ENCODE measurements at regions not wholly inside any gene's neighbourhood (a gene's known extent, or its start where the extent isn't known, plus 50 kb on each side); places are given as distances from the start of the nearest gene placed in this dataset.

DNA sequence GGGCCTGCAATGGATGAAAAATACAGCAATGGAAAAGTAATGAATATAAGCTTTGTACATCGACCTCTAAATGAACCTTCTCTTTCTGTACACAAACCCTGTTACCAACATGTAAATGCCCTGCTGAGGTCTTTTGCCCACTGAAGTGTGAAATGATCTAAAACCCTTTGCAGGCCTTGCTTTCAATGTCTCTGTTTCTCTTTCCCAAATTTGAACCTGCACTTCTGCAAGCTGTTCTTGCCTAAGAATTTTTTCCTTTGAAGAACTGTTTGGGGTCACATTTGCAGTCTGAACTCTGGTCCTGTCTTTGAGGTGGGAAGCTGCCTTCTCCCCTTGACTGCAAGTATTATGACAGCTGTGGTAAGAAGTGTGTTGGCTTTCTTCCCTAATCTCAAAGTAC lies 1237.1 kb downstream of the FAM181B start:
- no peak overlapping the region for H3K9ac ChIP-seq (ENCODE audit: low read length)
- no peaks in the 10 kb centered on the region for H3K9me3 ChIP-seq (ENCODE audit: control insufficient read depth, low read depth, low read length)
- H3K36me3 ChIP-seq (ENCODE audit: control insufficient read depth, low read depth, low read length) = no peaks in the 10 kb centered on the region
- H3K27ac ChIP-seq (ENCODE audit: low read length) = no peak overlapping the region
- no peaks in the 10 kb centered on the region for H3K27me3 ChIP-seq (ENCODE audit: control insufficient read depth, insufficient read depth, low read length)
- H3K4me1 ChIP-seq (ENCODE audit: control insufficient read depth, low read depth, low read length) = peaks cover 27% of the 10 kb centered on the region
- H3K4me3 ChIP-seq (ENCODE audit: low read length) = no peak overlapping the region

- H3K4me1 ChIP-seq (ENCODE audit: control insufficient read depth, low read depth, low read length) = peaks cover 27% of the 10 kb centered on the region
- no peaks in the 10 kb centered on the region for H3K27me3 ChIP-seq (ENCODE audit: control insufficient read depth, insufficient read depth, low read length)
- H3K27ac ChIP-seq (ENCODE audit: low read length) = no peak overlapping the region
- no peak overlapping the region for H3K4me3 ChIP-seq (ENCODE audit: low read length)
- H3K36me3 ChIP-seq (ENCODE audit: control insufficient read depth, low read depth, low read length) = no peaks in the 10 kb centered on the region
- no peaks in the 10 kb centered on the region for H3K9me3 ChIP-seq (ENCODE audit: control insufficient read depth, low read depth, low read length)
- H3K9ac ChIP-seq (ENCODE audit: low read length) = no peak overlapping the region
These were observed 1237.9 kb downstream of the FAM181B start for GRCh38 chr11:81495699-81496292.

- Histone ChIP-seq H3K27me3 (ENCODE audit: control insufficient read depth, insufficient read depth, low read length) (no peaks in the 10 kb centered on the region), H3K9ac (ENCODE audit: low read length) (no peak overlapping the region), H3K4me1 (ENCODE audit: control insufficient read depth, low read depth, low read length) (peaks cover 27% of the 10 kb centered on the region), H3K9me3 (ENCODE audit: control insufficient read depth, low read depth, low read length) (no peaks in the 10 kb centered on the region), H3K4me3 (ENCODE audit: low read length) (no peak overlapping the region), H3K27ac (ENCODE audit: low read length) (no peak overlapping the region), H3K36me3 (ENCODE audit: control insufficient read depth, low read depth, low read length) (no peaks in the 10 kb centered on the region)
These were observed 1239.2 kb downstream of the FAM181B start for GRCh38 chr11:81494431-81494830.

GRCh38 chr11:81492923-81493445 lies 1240.7 kb downstream of the FAM181B start:
- H3K4me1 ChIP-seq (ENCODE audit: control insufficient read depth, low read depth, low read length) = peaks cover 27% of the 10 kb centered on the region
- no peaks in the 10 kb centered on the region for H3K36me3 ChIP-seq (ENCODE audit: control insufficient read depth, low read depth, low read length)
- H3K9me3 ChIP-seq (ENCODE audit: control insufficient read depth, low read depth, low read length) = no peaks in the 10 kb centered on the region
- no peak overlapping the region for H3K27ac ChIP-seq (ENCODE audit: low read length)
- H3K9ac ChIP-seq (ENCODE audit: low read length) = no peak overlapping the region
- no peak overlapping the region for H3K4me3 ChIP-seq (ENCODE audit: low read length)
- no peaks in the 10 kb centered on the region for H3K27me3 ChIP-seq (ENCODE audit: control insufficient read depth, insufficient read depth, low read length)

GRCh38 chr11:81487109-81487508 lies 1246.6 kb downstream of the FAM181B start:
- Histone ChIP-seq H3K36me3 (ENCODE audit: control insufficient read depth, low read depth, low read length) (no peaks in the 10 kb centered on the region), H3K27me3 (ENCODE audit: control insufficient read depth, insufficient read depth, low read length) (no peaks in the 10 kb centered on the region), H3K4me3 (ENCODE audit: low read length) (no peak overlapping the region), H3K4me1 (ENCODE audit: control insufficient read depth, low read depth, low read length) (no peaks in the 10 kb centered on the region), H3K27ac (ENCODE audit: low read length) (no peak overlapping the region), H3K9ac (ENCODE audit: low read length) (no peak overlapping the region), H3K9me3 (ENCODE audit: control insufficient read depth, low read depth, low read length) (no peaks in the 10 kb centered on the region)

DNA sequence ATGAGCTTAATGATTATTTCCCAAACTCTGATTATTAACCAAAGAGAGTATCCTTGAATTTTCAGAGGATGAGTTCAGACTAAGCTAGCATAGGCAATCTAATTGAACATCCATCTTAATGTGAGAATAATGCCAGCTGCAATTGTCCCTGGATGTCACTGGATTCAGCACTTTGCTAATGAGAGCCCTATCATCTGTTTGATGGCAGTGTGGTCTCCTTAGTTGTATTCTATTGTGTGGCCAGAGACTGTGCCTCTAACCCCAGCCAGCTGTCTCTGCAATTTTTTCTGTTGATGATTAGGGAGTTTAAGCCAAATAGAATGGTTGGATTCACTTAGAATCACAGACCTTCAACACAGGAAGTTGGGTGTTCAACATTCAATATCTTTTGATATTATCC lies 1249.5 kb downstream of the FAM181B start:
- no peak overlapping the region for H3K9ac ChIP-seq (ENCODE audit: low read length)
- no peak overlapping the region for H3K4me3 ChIP-seq (ENCODE audit: low read length)
- no peaks in the 10 kb centered on the region for H3K9me3 ChIP-seq (ENCODE audit: control insufficient read depth, low read depth, low read length)
- no peaks in the 10 kb centered on the region for H3K27me3 ChIP-seq (ENCODE audit: control insufficient read depth, insufficient read depth, low read length)
- no peaks in the 10 kb centered on the region for H3K4me1 ChIP-seq (ENCODE audit: control insufficient read depth, low read depth, low read length)
- no peaks in the 10 kb centered on the region for H3K36me3 ChIP-seq (ENCODE audit: control insufficient read depth, low read depth, low read length)
- no peak overlapping the region for H3K27ac ChIP-seq (ENCODE audit: low read length)

DNA sequence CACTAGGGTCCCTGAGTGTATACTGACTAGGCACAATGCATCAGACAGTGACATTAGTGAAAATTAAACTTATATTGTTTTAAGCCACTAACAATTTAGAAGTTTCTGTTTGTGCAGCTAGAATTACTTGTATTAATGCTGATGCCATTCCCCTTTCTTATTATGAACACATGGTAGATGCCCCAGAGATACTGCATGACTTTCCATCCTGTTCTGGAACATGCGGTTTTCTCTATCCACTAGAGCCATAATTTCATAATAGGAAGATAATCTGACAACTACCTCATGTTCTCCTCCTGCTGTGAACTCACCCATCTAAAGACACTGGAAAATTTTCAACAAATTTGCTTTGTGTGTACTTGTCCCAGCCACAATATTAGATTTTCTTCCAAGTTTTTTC lies 1256.4 kb downstream of the FAM181B start:
- H3K27me3 ChIP-seq (ENCODE audit: control insufficient read depth, insufficient read depth, low read length) = no peaks in the 10 kb centered on the region
- no peaks in the 10 kb centered on the region for H3K4me1 ChIP-seq (ENCODE audit: control insufficient read depth, low read depth, low read length)
- H3K36me3 ChIP-seq (ENCODE audit: control insufficient read depth, low read depth, low read length) = no peaks in the 10 kb centered on the region
- no peaks in the 10 kb centered on the region for H3K9me3 ChIP-seq (ENCODE audit: control insufficient read depth, low read depth, low read length)
- H3K27ac ChIP-seq (ENCODE audit: low read length) = no peak overlapping the region
- no peak overlapping the region for H3K9ac ChIP-seq (ENCODE audit: low read length)
- no peak overlapping the region for H3K4me3 ChIP-seq (ENCODE audit: low read length)

DNA sequence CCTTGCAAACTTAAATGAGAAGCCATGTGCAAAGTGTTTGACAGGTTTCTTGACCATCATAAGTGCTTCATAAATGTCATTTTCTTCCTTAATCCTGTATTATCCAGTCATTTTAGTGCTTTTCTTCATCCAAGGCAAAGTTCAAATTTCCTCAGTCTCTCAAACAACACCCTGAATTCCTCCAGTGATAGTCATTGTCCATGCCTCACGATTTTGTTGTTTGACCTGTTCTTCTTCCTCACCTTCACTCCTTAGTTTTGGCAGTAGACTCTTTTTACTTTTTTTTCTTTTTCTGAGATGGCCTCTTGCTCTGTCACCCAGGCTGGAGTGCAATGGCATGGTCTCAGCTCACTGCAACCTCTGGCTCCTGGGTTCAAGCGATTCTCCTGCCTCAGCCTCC lies 1257.3 kb downstream of the FAM181B start:
- Histone ChIP-seq H3K9me3 (ENCODE audit: control insufficient read depth, low read depth, low read length) (no peaks in the 10 kb centered on the region), H3K4me1 (ENCODE audit: control insufficient read depth, low read depth, low read length) (no peaks in the 10 kb centered on the region), H3K9ac (ENCODE audit: low read length) (no peak overlapping the region), H3K27me3 (ENCODE audit: control insufficient read depth, insufficient read depth, low read length) (no peaks in the 10 kb centered on the region), H3K4me3 (ENCODE audit: low read length) (no peak overlapping the region), H3K27ac (ENCODE audit: low read length) (no peak overlapping the region), H3K36me3 (ENCODE audit: control insufficient read depth, low read depth, low read length) (no peaks in the 10 kb centered on the region)

- Histone ChIP-seq H3K9me3 (ENCODE audit: control insufficient read depth, low read depth, low read length) (no peaks in the 10 kb centered on the region), H3K4me3 (ENCODE audit: low read length) (no peak overlapping the region), H3K36me3 (ENCODE audit: control insufficient read depth, low read depth, low read length) (no peaks in the 10 kb centered on the region), H3K27ac (ENCODE audit: low read length) (no peak overlapping the region), H3K27me3 (ENCODE audit: control insufficient read depth, insufficient read depth, low read length) (no peaks in the 10 kb centered on the region), H3K4me1 (ENCODE audit: control insufficient read depth, low read depth, low read length) (no peaks in the 10 kb centered on the region), H3K9ac (ENCODE audit: low read length) (no peak overlapping the region)
These were observed 1261.0 kb downstream of the FAM181B start for GRCh38 chr11:81472646-81473045.

DNA sequence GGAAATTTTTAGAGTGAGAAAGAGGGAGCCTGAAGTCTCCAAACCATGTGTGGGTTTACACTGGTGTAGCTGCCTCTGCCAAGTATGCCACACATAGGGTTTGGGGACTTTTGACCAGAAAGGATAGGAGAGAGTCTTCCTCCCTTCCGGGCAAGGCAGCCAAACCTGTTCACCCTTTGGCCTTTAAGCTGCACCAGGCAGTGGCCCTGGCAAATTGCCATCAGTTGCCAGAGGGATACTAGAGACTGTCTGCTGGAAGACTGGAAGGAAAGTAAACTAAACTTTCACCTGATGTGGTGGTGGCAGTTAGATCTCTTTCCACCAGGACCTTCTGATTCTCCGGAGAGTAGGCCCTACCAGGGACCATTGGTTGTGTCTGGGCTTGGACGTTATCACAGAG lies 1263.2 kb downstream of the FAM181B start:
- no peaks in the 10 kb centered on the region for H3K9me3 ChIP-seq (ENCODE audit: control insufficient read depth, low read depth, low read length)
- H3K27ac ChIP-seq (ENCODE audit: low read length) = no peak overlapping the region
- H3K36me3 ChIP-seq (ENCODE audit: control insufficient read depth, low read depth, low read length) = no peaks in the 10 kb centered on the region
- H3K4me3 ChIP-seq (ENCODE audit: low read length) = no peak overlapping the region
- no peak overlapping the region for H3K9ac ChIP-seq (ENCODE audit: low read length)
- no peaks in the 10 kb centered on the region for H3K4me1 ChIP-seq (ENCODE audit: control insufficient read depth, low read depth, low read length)
- H3K27me3 ChIP-seq (ENCODE audit: control insufficient read depth, insufficient read depth, low read length) = no peaks in the 10 kb centered on the region

GRCh38 chr11:81459766-81460306 lies 1273.8 kb downstream of the FAM181B start:
- H3K36me3 ChIP-seq (ENCODE audit: control insufficient read depth, low read depth, low read length) = no peaks in the 10 kb centered on the region
- H3K9ac ChIP-seq (ENCODE audit: low read length) = no peak overlapping the region
- no peaks in the 10 kb centered on the region for H3K4me1 ChIP-seq (ENCODE audit: control insufficient read depth, low read depth, low read length)
- H3K4me3 ChIP-seq (ENCODE audit: low read length) = no peak overlapping the region
- no peaks in the 10 kb centered on the region for H3K27me3 ChIP-seq (ENCODE audit: control insufficient read depth, insufficient read depth, low read length)
- no peak overlapping the region for H3K27ac ChIP-seq (ENCODE audit: low read length)
- no peaks in the 10 kb centered on the region for H3K9me3 ChIP-seq (ENCODE audit: control insufficient read depth, low read depth, low read length)

GRCh38 chr11:81449588-81450156 lies 1284.0 kb downstream of the FAM181B start:
- H3K4me3 ChIP-seq (ENCODE audit: low read length) = no peak overlapping the region
- no peak overlapping the region for H3K27ac ChIP-seq (ENCODE audit: low read length)
- H3K4me1 ChIP-seq (ENCODE audit: control insufficient read depth, low read depth, low read length) = no peaks in the 10 kb centered on the region
- no peak overlapping the region for H3K9ac ChIP-seq (ENCODE audit: low read length)
- no peaks in the 10 kb centered on the region for H3K36me3 ChIP-seq (ENCODE audit: control insufficient read depth, low read depth, low read length)
- H3K9me3 ChIP-seq (ENCODE audit: control insufficient read depth, low read depth, low read length) = no peaks in the 10 kb centered on the region
- no peaks in the 10 kb centered on the region for H3K27me3 ChIP-seq (ENCODE audit: control insufficient read depth, insufficient read depth, low read length)
